ENCODE measurements at regions not wholly inside any gene's neighbourhood (a gene's known extent, or its start where the extent isn't known, plus 50 kb on each side); places are given as distances from the start of the nearest gene placed in this dataset.

DNA sequence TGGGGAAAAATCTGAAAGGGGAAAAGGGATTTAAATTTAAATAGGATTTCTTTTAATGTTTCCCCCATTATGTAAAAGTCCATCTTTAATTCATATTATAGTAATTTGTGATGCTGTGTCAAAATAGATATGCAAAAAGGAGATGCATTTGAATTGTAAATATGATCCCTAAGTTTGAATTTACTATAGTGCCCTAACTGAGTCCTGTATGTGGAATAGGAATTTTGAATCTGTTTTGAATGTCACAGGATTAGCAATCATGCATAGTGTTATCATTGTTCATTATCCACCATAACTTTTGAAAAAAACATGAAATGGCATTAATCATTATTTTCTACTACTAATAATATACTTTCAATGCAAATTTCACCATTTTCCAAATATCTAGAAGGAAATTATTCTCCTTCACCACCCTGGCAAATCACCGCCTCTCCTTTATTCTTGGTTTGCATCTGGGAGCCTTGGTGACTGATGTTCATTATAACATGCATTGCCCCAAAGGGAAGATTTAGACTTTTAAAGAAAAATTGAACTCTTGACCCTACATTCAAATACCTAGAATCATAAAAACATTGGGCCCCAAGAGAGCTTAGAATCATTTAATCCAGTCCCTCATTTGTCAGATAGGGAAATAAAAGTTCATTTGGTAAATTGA lies 341.5 kb upstream of the TMPO start:
- TF ChIP-seq POLR2AphosphoS5 (IDR thresholded peaks at IDR 0.05; ENCODE audit: borderline replicate concordance, low read depth, low read length) (no peak), EZH2 (IDR thresholded peaks at IDR 0.05) (no peak), FOXP2 (optimal IDR thresholded peaks at IDR 0.05; ENCODE audit: control extremely low read depth, extremely low read length, insufficient read depth) (no peak)

All from SK-N-MC (cell line).